B cell (primary cell): ENCODE measurements at regions not wholly inside any gene's neighbourhood (a gene's known extent, or its start where the extent isn't known, plus 50 kb on each side); places are given as distances from the start of the nearest gene placed in this dataset.

Experiments used
- ATAC-seq: fragments of 200-7000 bp; cut with Tn5 transposase; one replicate; pipeline ENCODE4 v1.10.0; 2021; ENCODE audit warnings: low read depth, mild to moderate bottlenecking, moderate number of reproducible peaks, moderate library complexity
- CTCF ChIA-PET: fragments of 350-600 bp; sonication (Branson Sonifier 250); formaldehyde crosslinking; loops from one replicate; lab custom pipeline; 2021; ENCODE audit warnings: antibody characterized with exemption, inconsistent platforms; lab: Charles Lee
- POLR2A ChIA-PET: fragments of 350-600 bp; sonication (Branson Sonifier 250); formaldehyde crosslinking; loops from one replicate; lab custom pipeline; 2021; ENCODE audit warnings: antibody characterized with exemption; lab: Charles Lee
- DNase-seq: peaks from one replicate; pipeline ENCODE4 v3.0.0; 2013
- H2AFZ ChIP-seq: 2 replicates; pipeline ENCODE4 v1.6.1; 2012; ENCODE audit warnings: mild to moderate bottlenecking, low read depth, low read length; ENCODE audit not compliant: insufficient read depth, poor library complexity, severe bottlenecking
- H3K27ac ChIP-seq, 2 donors: 1 replicate in 1 of 2; 2 replicates in 1 of 2; pipeline ENCODE4 v1.5.1; 2012 to 2013; ENCODE audit warnings: low read length in 2 of 2, mild to moderate bottlenecking in 2 of 2, moderate library complexity in 1 of 2
- H3K27me3 ChIP-seq, 4 experiments: fragments of 200-600 bp in 1 of 4; sonication (generic) in 1 of 4; replicated peaks in 1 of 4; 1 replicate in 2 of 4; 2 replicates in 2 of 4; pipeline versions ENCODE4 v1.6.1 to v1.7.0; 2013 to 2016; ENCODE audit warnings: low read length in 3 of 4, mild to moderate bottlenecking in 2 of 4, mixed read lengths in 1 of 4, moderate library complexity in 1 of 4; ENCODE audit not compliant: insufficient read depth in 4 of 4, control insufficient read depth in 3 of 4; ENCODE audit errors: control extremely low read depth in 1 of 4
- H3K36me3 ChIP-seq, 2 experiments: replicated peaks in 1 of 2; 1 replicate in 1 of 2; 2 replicates in 1 of 2; pipeline versions ENCODE4 v1.6.1 to v1.7.1; 2013; ENCODE audit warnings: low read length in 1 of 2; ENCODE audit not compliant: insufficient read depth in 2 of 2, control insufficient read depth in 1 of 2; ENCODE audit errors: control extremely low read depth in 1 of 2, extremely low read depth in 1 of 2
- H3K4me1 ChIP-seq, 2 donors: fragments of 200-600 bp in 1 of 2; sonication (generic) in 1 of 2; 1 replicate in 1 of 2; 2 replicates in 1 of 2; pipeline versions ENCODE4 v1.5.1 to v1.6.1; 2013 to 2017; ENCODE audit warnings: low read length in 2 of 2; ENCODE audit not compliant: control insufficient read depth in 2 of 2, insufficient read depth in 2 of 2
- H3K4me2 ChIP-seq: replicated peaks from 2 replicates; pipeline ENCODE3; 2012; ENCODE audit warnings: mild to moderate bottlenecking, low read depth, low read length; ENCODE audit not compliant: poor library complexity, severe bottlenecking
- H3K4me3 ChIP-seq, 5 experiments: fragments of 200-600 bp in 1 of 5; sonication (generic) in 1 of 5; 1 replicate in 3 of 5; 2 replicates in 2 of 5; pipeline versions ENCODE4 v1.5.1 to v1.7.0; 2011 to 2016; ENCODE audit warnings: low read length in 4 of 5, mild to moderate bottlenecking in 4 of 5, low read depth in 2 of 5, control low read depth in 1 of 5, moderate library complexity in 1 of 5; ENCODE audit not compliant: insufficient read depth in 1 of 5; ENCODE audit errors: control extremely low read depth in 1 of 5, extremely low read depth in 1 of 5
- H3K79me2 ChIP-seq: fragments of 200-600 bp; sonication (generic); one replicate; pipeline ENCODE4 v1.6.0; 2016; ENCODE audit warnings: low read length; ENCODE audit not compliant: control insufficient read depth, insufficient read depth
- H3K9ac ChIP-seq: fragments of 200-600 bp; sonication (generic); 2 replicates; pipeline ENCODE4 v1.6.1; 2017; ENCODE audit warnings: mild to moderate bottlenecking, low read length, moderate library complexity
- H3K9me3 ChIP-seq, 3 donors: one replicate each; pipeline versions ENCODE4 v1.6.1 to v1.7.1; 2013; ENCODE audit warnings: low read length in 2 of 3; ENCODE audit not compliant: control insufficient read depth in 2 of 3, insufficient read depth in 1 of 3; ENCODE audit errors: control extremely low read depth in 1 of 3
- H4K20me1 ChIP-seq: 2 replicates; pipeline ENCODE4 v1.6.0; 2012; ENCODE audit warnings: mild to moderate bottlenecking, low read length; ENCODE audit not compliant: insufficient read depth, control insufficient read depth, poor library complexity, severe bottlenecking
- H3K27ac Mint-ChIP-seq: one replicate; pipeline ENCODE4 v1.8.0; 2021; ENCODE audit warnings: mixed read lengths
- H3K27me3 Mint-ChIP-seq: one replicate; pipeline ENCODE4 v1.8.0; 2021; ENCODE audit warnings: mixed read lengths
- H3K4me1 Mint-ChIP-seq: one replicate; pipeline ENCODE4 v1.8.0; 2021; ENCODE audit warnings: mixed read lengths
- H3K4me3 Mint-ChIP-seq: one replicate; pipeline ENCODE4 v1.8.0; 2021; ENCODE audit warnings: mixed read lengths
- H3K9me3 Mint-ChIP-seq: one replicate; pipeline ENCODE4 v1.8.0; 2022; ENCODE audit warnings: mixed read lengths; ENCODE audit not compliant: insufficient read depth
- CTCF ChIP-seq: fragments of 200-600 bp; IDR thresholded peaks from one replicate; pipeline ENCODE4 v1.8.0; 2022; ENCODE audit warnings: antibody characterized with exemption, mild to moderate bottlenecking
- EZH2 ChIP-seq: IDR thresholded peaks from 2 replicates; pipeline ENCODE4 v1.6.1; 2012; ENCODE audit warnings: borderline replicate concordance, low read depth, mild to moderate bottlenecking, moderate library complexity, low read length; ENCODE audit not compliant: insufficient read depth, poor library complexity, severe bottlenecking
- WGBS: methylation state at CpG from one replicate; pipeline ENCODE4 v1.1.5; 2013; ENCODE audit warnings: missing lambda C conversion rate; ENCODE audit not compliant: insufficient coverage; 5-methylcytosine and 5-hydroxymethylcytosine counted together
- intact Hi-C: fragments of 100-400 bp; cut with micrococcal nuclease; formaldehyde crosslinking; loops from one replicate; pipeline ENCODE4 v1.10.0; 2022

GRCh38 chr18:76713432-76713831 lies 108.9 kb upstream of the ZNF236 start:
- Histone ChIP-seq H3K27me3 (no peaks in the 10 kb centered on the region), H3K9ac (no peak overlapping the region), H4K20me1 (no peaks in the 10 kb centered on the region), H3K4me1 (peaks cover 0 to 3% of the 10 kb centered on the region in 2 donors), H3K9me3 (no peaks in the 10 kb centered on the region), H3K4me2 (no peak overlapping the region), H2AFZ (no peak overlapping the region), H3K79me2 (no peaks in the 10 kb centered on the region), H3K27ac (no peak overlapping the region), H3K4me3 (no peak overlapping the region), H3K36me3 (no peaks in the 10 kb centered on the region)
- DNase-seq (no peak), ATAC-seq (no peak)
- H3K9me3 Mint-ChIP-seq: no peaks in the 10 kb centered on the region
- 96% methylated on average over 8 of the region's 8 CpGs for WGBS
- no peak overlapping the region for H3K4me3 Mint-ChIP-seq
- POLR2A ChIA-PET: no interaction called here
- no peak for TF ChIP-seq CTCF
- no peak for TF ChIP-seq EZH2
- H3K4me1 Mint-ChIP-seq: no peaks in the 10 kb centered on the region
- H3K27me3 Mint-ChIP-seq: peaks cover 4% of the 10 kb centered on the region
- intact Hi-C loops: no loop called here
- no peak overlapping the region for H3K27ac Mint-ChIP-seq
- CTCF ChIA-PET: interaction anchor here (7.0 kb wide), 1 partner anchor 314 kb away, joined by 241 read pairs; no protein-coding TSS in a partner anchor

- no peaks in the 10 kb centered on the region for H3K9me3 ChIP-seq
- no peaks in the 10 kb centered on the region for H3K9me3 Mint-ChIP-seq
- H3K4me2 ChIP-seq: no peak overlapping the region
- ATAC-seq (no peak), DNase-seq (no peak)
- H3K27me3 Mint-ChIP-seq: no peaks in the 10 kb centered on the region
- H3K4me1 Mint-ChIP-seq: no peaks in the 10 kb centered on the region
- no peak overlapping the region for H3K4me3 ChIP-seq
- no peak overlapping the region for H3K27ac ChIP-seq
- CTCF ChIA-PET: interaction anchor here (7.0 kb wide), 1 partner anchor 314 kb away, joined by 241 read pairs; no protein-coding TSS in a partner anchor
- no peak overlapping the region for H2AFZ ChIP-seq
- TF ChIP-seq EZH2 (no peak), CTCF (no peak)
- no peaks in the 10 kb centered on the region for H4K20me1 ChIP-seq
- WGBS: 59% methylated on average over 13 of the region's 16 CpGs
- no peaks in the 10 kb centered on the region for H3K79me2 ChIP-seq
- peaks cover 0 to 3% of the 10 kb centered on the region in 2 donors for H3K4me1 ChIP-seq
- H3K36me3 ChIP-seq: no peaks in the 10 kb centered on the region
- H3K27ac Mint-ChIP-seq: no peak overlapping the region
- intact Hi-C loops: no loop called here
- H3K9ac ChIP-seq: no peak overlapping the region
- no peak overlapping the region for H3K4me3 Mint-ChIP-seq
- H3K27me3 ChIP-seq: no peaks in the 10 kb centered on the region
- POLR2A ChIA-PET: no interaction called here
These were observed 109.7 kb upstream of the ZNF236 start for GRCh38 chr18:76712511-76713140.
